Central memory CD8-positive, alpha-beta T cell (primary cell): ENCODE measurements at regions not wholly inside any gene's neighbourhood (a gene's known extent, or its start where the extent isn't known, plus 50 kb on each side); places are given as distances from the start of the nearest gene placed in this dataset.
"Not testable (repeated sequence)": the region's sequence is repeated elsewhere in the genome, so short reads cannot be mapped to it uniquely, and the experiment has no call there.

Source experiments
- ATAC-seq: fragments of 150-1000 bp; cut with Tn5 transposase; replicated peaks from 2 replicates; pipeline ENCODE4 v1.10.0; 2022; ENCODE audit warnings: mild to moderate bottlenecking, moderate FRiP score, moderate number of reproducible peaks; ENCODE audit not compliant: poor library complexity, severe bottlenecking; ENCODE audit errors: extremely low read depth
- DNase-seq, 2 donors: peaks; one replicate each; pipeline ENCODE4 v3.0.0; 2021; ENCODE audit warnings: low spot score in 2 of 2
- H3K27ac Mint-ChIP-seq: one replicate; pipeline ENCODE4 v1.8.0; 2022; ENCODE audit warnings: low read depth, mild to moderate bottlenecking, moderate library complexity, mixed read lengths
- H3K27me3 Mint-ChIP-seq: one replicate; pipeline ENCODE4 v1.8.0; 2022; ENCODE audit warnings: mixed read lengths
- H3K36me3 Mint-ChIP-seq: one replicate; pipeline ENCODE4 v1.8.0; 2022; ENCODE audit warnings: mild to moderate bottlenecking, moderate library complexity, mixed read lengths; ENCODE audit not compliant: insufficient read depth
- H3K4me1 Mint-ChIP-seq: one replicate; pipeline ENCODE4 v1.8.0; 2022; ENCODE audit warnings: mixed read lengths
- H3K4me3 Mint-ChIP-seq: one replicate; pipeline ENCODE4 v1.8.0; 2022; ENCODE audit warnings: mild to moderate bottlenecking, moderate library complexity, mixed read lengths
- H3K9me3 Mint-ChIP-seq: one replicate; pipeline ENCODE4 v1.8.0; 2022; ENCODE audit warnings: mixed read lengths

DNA sequence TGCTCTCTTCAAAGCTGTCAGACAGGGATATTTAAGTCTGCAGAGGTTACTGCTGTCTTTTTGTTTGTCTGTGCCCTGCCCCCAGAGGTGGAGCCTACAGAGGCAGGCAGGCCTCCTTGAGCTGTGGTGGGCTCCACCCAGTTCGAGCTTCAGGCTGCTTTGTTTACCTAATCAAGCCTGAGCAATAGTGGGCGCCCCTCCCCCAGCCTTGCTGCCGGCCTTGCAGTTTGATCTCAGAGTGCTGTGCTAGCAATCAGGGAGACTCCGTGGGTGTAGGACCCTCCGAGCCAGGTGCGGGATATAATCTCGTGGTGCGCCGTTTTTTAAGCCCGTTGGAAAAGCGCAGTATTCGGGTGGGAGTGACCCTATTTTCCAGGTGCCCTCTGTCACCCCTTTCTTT, 217.3 kb upstream of the PLPP4 start:
- H3K9me3 Mint-ChIP-seq, ATAC-seq, H3K36me3 Mint-ChIP-seq, H3K27ac Mint-ChIP-seq, H3K4me1 Mint-ChIP-seq, H3K4me3 Mint-ChIP-seq, DNase-seq: not testable (repeated sequence)
- H3K27me3 Mint-ChIP-seq = peaks cover 35% of the 10 kb centered on the region

GRCh38 chr10:120251821-120252442, 205.1 kb upstream of the PLPP4 start:
- no peak for DNase-seq
- no peaks in the 10 kb centered on the region for H3K36me3 Mint-ChIP-seq
- H3K9me3 Mint-ChIP-seq = peaks cover 5% of the 10 kb centered on the region
- ATAC-seq = no peak
- peaks cover 43% of the 10 kb centered on the region for H3K27me3 Mint-ChIP-seq
- H3K4me1 Mint-ChIP-seq = no peaks in the 10 kb centered on the region
- H3K4me3 Mint-ChIP-seq = no peak overlapping the region
- H3K27ac Mint-ChIP-seq = no peak overlapping the region

GRCh38 chr10:120253131-120253530, 203.9 kb upstream of the PLPP4 start:
- Mint-ChIP-seq H3K4me3 (no peak overlapping the region), H3K4me1 (no peaks in the 10 kb centered on the region), H3K27ac (no peak overlapping the region), H3K36me3 (no peaks in the 10 kb centered on the region), H3K27me3 (peaks cover 34% of the 10 kb centered on the region), H3K9me3 (peaks cover 5% of the 10 kb centered on the region)
- ATAC-seq = no peak
- DNase-seq = no peak

DNA sequence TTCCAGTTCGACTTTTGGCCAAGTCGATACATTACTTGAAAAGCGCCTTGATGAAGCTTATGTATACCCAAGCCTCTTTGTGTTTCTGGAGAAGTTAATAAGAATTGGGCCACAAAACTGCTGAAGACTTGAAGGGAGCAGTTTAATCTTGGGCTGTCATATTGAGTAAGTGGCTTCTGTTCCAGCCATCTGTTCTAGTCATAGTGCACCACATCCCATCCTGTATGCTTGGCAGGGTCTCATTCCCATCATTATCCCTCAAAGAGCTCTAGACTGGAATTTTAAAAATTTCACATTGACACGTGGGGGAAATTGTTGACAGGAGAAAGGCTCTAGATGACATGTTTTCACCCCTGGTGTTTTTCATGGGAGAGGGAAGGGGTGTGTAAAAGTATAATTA, 196.6 kb upstream of the PLPP4 start:
- H3K27ac Mint-ChIP-seq = no peak overlapping the region
- peaks cover 59% of the 10 kb centered on the region for H3K27me3 Mint-ChIP-seq
- no peak for ATAC-seq
- H3K4me1 Mint-ChIP-seq = no peaks in the 10 kb centered on the region
- H3K9me3 Mint-ChIP-seq = peaks cover 5% of the 10 kb centered on the region
- no peak overlapping the region for H3K4me3 Mint-ChIP-seq
- H3K36me3 Mint-ChIP-seq = no peaks in the 10 kb centered on the region
- no peak for DNase-seq

GRCh38 chr10:120262857-120263547, 194.0 kb upstream of the PLPP4 start:
- Mint-ChIP-seq H3K4me1 (no peaks in the 10 kb centered on the region), H3K27me3 (peaks cover 54% of the 10 kb centered on the region), H3K27ac (no peak overlapping the region), H3K36me3 (no peaks in the 10 kb centered on the region), H3K4me3 (no peak overlapping the region), H3K9me3 (no peaks in the 10 kb centered on the region)
- DNase-seq = no peak
- no peak for ATAC-seq

- H3K36me3 Mint-ChIP-seq = no peaks in the 10 kb centered on the region
- H3K4me1 Mint-ChIP-seq = no peaks in the 10 kb centered on the region
- H3K4me3 Mint-ChIP-seq = no peak overlapping the region
- H3K9me3 Mint-ChIP-seq = no peaks in the 10 kb centered on the region
- no peak for DNase-seq
- H3K27ac Mint-ChIP-seq = no peak overlapping the region
- no peak for ATAC-seq
- H3K27me3 Mint-ChIP-seq = peaks cover 46% of the 10 kb centered on the region
These were observed 191.0 kb upstream of the PLPP4 start for GRCh38 chr10:120266022-120266421.

- H3K4me3 Mint-ChIP-seq = no peak overlapping the region
- H3K4me1 Mint-ChIP-seq = no peaks in the 10 kb centered on the region
These were observed 186.1 kb upstream of the PLPP4 start for GRCh38 chr10:120270906-120271305.

GRCh38 chr10:120271696-120272095, 185.3 kb upstream of the PLPP4 start:
- Mint-ChIP-seq H3K9me3 (no peaks in the 10 kb centered on the region), H3K4me1 (no peaks in the 10 kb centered on the region), H3K27me3 (peaks cover 3% of the 10 kb centered on the region)

More at GRCh38 chr10:120270906-120271305, 186.1 kb upstream of the PLPP4 start:
- DNase-seq = no peak
- no peaks in the 10 kb centered on the region for H3K27me3 Mint-ChIP-seq
- H3K9me3 Mint-ChIP-seq = no peaks in the 10 kb centered on the region
- no peak for ATAC-seq
- H3K27ac Mint-ChIP-seq = no peak overlapping the region
- H3K36me3 Mint-ChIP-seq = no peaks in the 10 kb centered on the region

DNA sequence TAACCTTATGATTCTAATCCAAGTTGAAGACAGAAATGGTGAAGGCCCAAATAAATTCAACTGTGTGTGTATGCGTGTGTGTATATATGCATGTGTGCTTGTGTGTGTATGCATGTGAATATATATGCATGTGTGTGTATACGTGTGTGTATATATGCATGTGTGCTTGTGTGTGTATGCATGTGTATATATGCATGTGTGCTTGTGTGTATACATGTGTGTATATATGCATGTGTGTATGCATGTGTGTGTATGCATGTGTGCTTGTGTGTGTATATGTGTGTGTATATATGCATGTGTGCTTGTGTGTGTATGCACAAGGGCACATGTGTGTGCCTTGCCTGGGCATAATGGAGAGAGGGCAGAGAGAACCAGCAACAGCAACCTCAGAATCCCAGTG, 184.7 kb upstream of the PLPP4 start:
- ATAC-seq = no peak
- H3K4me3 Mint-ChIP-seq = no peak overlapping the region

More at GRCh38 chr10:120271696-120272095, 185.3 kb upstream of the PLPP4 start:
- no peaks in the 10 kb centered on the region for H3K36me3 Mint-ChIP-seq
- DNase-seq = no peak
- H3K4me3 Mint-ChIP-seq = no peak overlapping the region
- H3K27ac Mint-ChIP-seq = no peak overlapping the region
- ATAC-seq = no peak

GRCh38 chr10:120278069-120278468, 179.0 kb upstream of the PLPP4 start:
- H3K27ac Mint-ChIP-seq = no peak overlapping the region
- H3K27me3 Mint-ChIP-seq = peaks cover 33% of the 10 kb centered on the region
- no peaks in the 10 kb centered on the region for H3K4me1 Mint-ChIP-seq
- H3K9me3 Mint-ChIP-seq = no peaks in the 10 kb centered on the region
- DNase-seq (no peak), ATAC-seq (no peak)
- H3K4me3 Mint-ChIP-seq = no peak overlapping the region
- no peaks in the 10 kb centered on the region for H3K36me3 Mint-ChIP-seq

More for the DNA sequence above, 184.7 kb upstream of the PLPP4 start:
- Mint-ChIP-seq H3K27me3 (peaks cover 10% of the 10 kb centered on the region), H3K9me3 (no peaks in the 10 kb centered on the region), H3K27ac (no peak overlapping the region), H3K36me3 (no peaks in the 10 kb centered on the region), H3K4me1 (no peaks in the 10 kb centered on the region)
- DNase-seq = no peak

- no peaks in the 10 kb centered on the region for H3K4me1 Mint-ChIP-seq
- no peaks in the 10 kb centered on the region for H3K36me3 Mint-ChIP-seq
- H3K4me3 Mint-ChIP-seq = no peak overlapping the region
- ATAC-seq (no peak), DNase-seq (no peak)
- no peaks in the 10 kb centered on the region for H3K9me3 Mint-ChIP-seq
- peaks cover 33% of the 10 kb centered on the region for H3K27me3 Mint-ChIP-seq
- H3K27ac Mint-ChIP-seq = no peak overlapping the region
These were observed 177.8 kb upstream of the PLPP4 start for GRCh38 chr10:120279196-120279595.

DNA sequence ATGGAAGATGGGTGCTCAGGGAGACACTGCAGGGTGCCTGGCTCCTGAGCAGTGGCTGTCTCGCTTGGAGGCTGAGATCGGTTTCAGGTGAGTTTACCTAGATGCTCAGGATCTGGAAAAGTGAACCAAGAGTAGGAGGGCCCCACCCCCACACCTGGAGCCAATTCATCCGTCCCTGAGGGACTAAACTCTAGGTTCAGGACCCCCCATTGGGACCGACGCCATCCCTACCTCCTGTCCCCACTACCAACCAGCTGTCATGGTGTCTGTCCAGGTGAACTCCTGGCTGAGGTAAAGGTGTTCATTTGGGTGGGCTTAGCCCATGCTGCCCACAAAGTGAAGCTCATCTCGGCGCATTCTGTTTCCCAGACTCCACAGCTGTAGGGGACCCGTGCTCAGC, 174.6 kb upstream of the PLPP4 start:
- Mint-ChIP-seq H3K4me3 (no peak overlapping the region), H3K27me3 (peaks cover 24% of the 10 kb centered on the region), H3K27ac (no peak overlapping the region), H3K36me3 (no peaks in the 10 kb centered on the region), H3K4me1 (no peaks in the 10 kb centered on the region), H3K9me3 (no peaks in the 10 kb centered on the region)
- DNase-seq (no peak), ATAC-seq (no peak)

GRCh38 chr10:120282846-120283492, 174.1 kb upstream of the PLPP4 start:
- DNase-seq (no peak), ATAC-seq (no peak)
- Mint-ChIP-seq H3K27ac (no peak overlapping the region), H3K4me1 (no peaks in the 10 kb centered on the region), H3K4me3 (no peak overlapping the region), H3K36me3 (no peaks in the 10 kb centered on the region), H3K9me3 (no peaks in the 10 kb centered on the region), H3K27me3 (peaks cover 24% of the 10 kb centered on the region)
